ENCODE measurements at regions not wholly inside any gene's neighbourhood (a gene's known extent, or its start where the extent isn't known, plus 50 kb on each side); places are given as distances from the start of the nearest gene placed in this dataset.

DNA sequence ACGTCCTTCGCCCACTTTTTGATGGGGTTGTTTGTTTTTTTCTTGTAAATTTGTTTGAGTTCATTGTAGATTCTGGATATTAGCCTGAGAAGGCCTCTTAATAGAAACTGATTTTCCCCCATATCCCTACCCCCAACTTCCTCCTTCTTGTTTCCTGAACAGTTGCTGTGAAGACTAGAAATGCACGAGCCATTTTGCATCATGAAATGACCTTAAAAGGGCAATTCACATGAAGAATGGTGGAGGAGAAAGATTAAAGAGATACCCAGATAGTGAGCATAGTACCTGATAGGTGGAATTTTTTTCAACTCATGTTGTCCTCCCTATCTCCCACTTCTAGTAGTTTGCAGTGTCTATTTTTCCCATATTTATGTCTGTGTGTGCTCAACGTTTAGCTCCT, 55.2 kb upstream of the KCNH8 start:
- no peak for DNase-seq (ENCODE audit: extremely low spot score)
- WGBS = 78% methylated on average over 4 of the region's 4 CpGs

DNA sequence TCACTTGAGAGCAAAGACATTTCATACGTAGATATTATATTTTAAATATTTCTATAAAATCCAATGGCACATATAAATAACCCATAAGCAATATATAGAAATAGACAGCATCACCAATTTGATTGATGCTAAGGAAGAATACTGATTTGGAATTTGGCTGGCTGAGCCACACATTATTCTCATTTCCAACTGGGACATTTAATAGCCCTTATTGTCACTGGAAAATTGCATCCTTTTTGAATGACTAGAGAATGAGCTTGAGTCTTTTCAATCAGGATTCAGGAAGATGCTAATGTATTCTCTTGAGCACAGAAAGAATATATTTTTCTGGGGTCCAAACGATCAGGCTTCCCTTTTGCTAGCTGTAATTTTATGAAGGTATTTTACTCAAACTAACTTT, 70.9 kb upstream of the KCNH8 start:
- DNase-seq (ENCODE audit: extremely low spot score) = no peak
- H3K4me3 ChIP-seq (ENCODE audit: low read depth, low read length) = no peak overlapping the region
- WGBS = 79% methylated on average over 2 of the region's 2 CpGs
- H3K27ac ChIP-seq (ENCODE audit: low read depth) = no peak overlapping the region
- no peaks in the 10 kb centered on the region for H3K4me1 ChIP-seq (ENCODE audit: insufficient read depth)
- no peaks in the 10 kb centered on the region for H3K36me3 ChIP-seq (ENCODE audit: insufficient read depth)

More for the DNA sequence above, 55.2 kb upstream of the KCNH8 start:
- Histone ChIP-seq H3K4me1 (ENCODE audit: insufficient read depth) (no peaks in the 10 kb centered on the region), H3K4me3 (ENCODE audit: low read depth, low read length) (no peak overlapping the region), H3K36me3 (ENCODE audit: insufficient read depth) (no peaks in the 10 kb centered on the region), H3K27ac (ENCODE audit: low read depth) (no peak overlapping the region)

DNA sequence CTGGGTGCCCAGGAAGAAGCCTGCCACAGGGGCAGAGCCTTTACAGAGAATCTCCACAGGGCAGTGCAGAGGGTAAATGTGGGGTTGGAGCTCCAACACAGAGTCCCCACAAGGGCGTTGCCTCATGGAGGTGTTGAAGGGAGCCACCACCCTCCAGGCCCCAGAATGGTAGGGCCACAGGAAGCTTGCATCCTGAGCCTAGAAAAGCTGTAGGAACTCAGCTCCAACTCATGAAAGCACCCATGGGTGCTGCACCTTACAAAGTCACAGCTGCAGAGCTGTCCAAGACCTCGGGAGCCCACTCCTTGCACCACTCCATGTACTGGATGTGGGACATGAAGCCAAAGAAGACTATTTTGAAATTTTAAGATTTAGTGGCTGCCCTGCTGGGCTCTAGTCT, 73.3 kb upstream of the KCNH8 start:
- H3K4me3 ChIP-seq (ENCODE audit: low read depth, low read length) = no peak overlapping the region
- H3K27ac ChIP-seq (ENCODE audit: low read depth) = no peak overlapping the region
- DNase-seq (ENCODE audit: extremely low spot score) = no peak
- H3K36me3 ChIP-seq (ENCODE audit: insufficient read depth) = no peaks in the 10 kb centered on the region
- WGBS = 83% methylated on average over 2 of the region's 2 CpGs
- H3K4me1 ChIP-seq (ENCODE audit: insufficient read depth) = no peaks in the 10 kb centered on the region

DNA sequence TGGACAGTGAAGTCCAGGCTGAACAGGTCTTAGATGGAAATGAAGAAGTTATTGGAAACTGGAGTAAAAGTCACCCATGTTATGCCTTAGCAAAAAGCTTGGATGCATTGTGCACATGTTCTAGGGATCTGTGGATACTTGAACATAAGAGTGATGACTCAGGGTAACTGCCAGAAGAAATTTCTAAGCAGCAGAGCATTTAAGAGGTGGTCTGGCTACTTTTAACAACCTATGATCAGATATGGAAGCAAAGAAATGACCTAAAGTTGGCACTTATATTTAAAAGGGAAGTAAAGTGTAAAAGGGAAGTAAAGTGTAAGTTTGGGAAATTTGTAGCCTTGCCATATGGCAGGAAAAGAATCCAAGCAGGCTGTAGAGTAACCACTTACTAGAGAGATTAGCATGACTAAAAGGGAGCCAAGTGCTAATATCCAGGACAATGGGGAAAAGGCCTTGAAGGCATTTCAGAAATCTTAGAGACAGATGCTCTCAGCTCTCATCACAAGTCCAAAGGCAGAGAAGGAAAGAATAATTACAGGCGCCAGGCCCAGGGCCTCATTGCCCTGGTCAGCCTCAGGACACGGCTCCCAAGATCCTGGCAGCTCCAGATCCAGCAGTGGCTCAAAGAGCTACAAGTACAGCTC, 73.9 kb upstream of the KCNH8 start:
- H3K4me1 ChIP-seq (ENCODE audit: insufficient read depth) = no peaks in the 10 kb centered on the region
- H3K4me3 ChIP-seq (ENCODE audit: low read depth, low read length) = no peak overlapping the region
- H3K36me3 ChIP-seq (ENCODE audit: insufficient read depth) = no peaks in the 10 kb centered on the region
- 54% methylated on average over 2 of the region's 2 CpGs for WGBS
- H3K27ac ChIP-seq (ENCODE audit: low read depth) = no peak overlapping the region
- no peak for DNase-seq (ENCODE audit: extremely low spot score)

DNA sequence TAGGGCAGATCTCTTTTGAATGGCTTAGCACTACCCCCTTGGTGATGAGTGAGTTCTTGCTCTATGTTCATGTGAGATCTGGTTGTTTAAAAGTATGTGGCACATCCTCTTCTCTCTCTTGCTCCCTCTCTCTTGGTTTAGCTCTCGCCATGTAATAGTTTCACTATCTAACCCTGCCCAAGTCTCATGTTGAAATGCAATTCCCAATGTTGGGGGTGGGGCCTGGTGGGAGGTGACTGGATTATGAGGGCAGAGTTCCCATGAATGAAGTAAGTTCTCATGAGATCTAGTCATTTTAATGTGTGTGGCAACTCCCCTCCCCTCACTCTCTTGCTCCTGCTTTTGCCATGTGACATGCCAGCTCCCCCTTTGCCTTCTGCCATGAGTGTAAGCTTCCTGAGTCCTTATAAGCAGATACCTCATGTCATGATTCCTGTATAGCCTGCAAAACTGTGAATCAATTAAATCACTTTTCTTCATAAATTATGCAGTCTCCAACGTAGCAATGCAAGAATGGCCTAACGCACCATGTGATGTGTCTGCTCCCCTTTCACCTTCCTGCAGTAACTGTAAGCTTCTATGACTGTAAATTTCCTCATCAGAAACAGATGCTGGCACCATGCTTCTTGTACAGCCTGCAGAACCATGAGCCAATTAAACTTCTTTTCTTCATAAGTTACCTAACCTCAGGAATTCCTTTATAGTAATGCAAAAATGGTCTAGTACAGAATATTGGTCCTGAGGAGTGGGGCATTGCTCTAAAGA, 74.8 kb upstream of the KCNH8 start:
- DNase-seq (ENCODE audit: extremely low spot score) = no peak
- Histone ChIP-seq H3K27ac (ENCODE audit: low read depth) (no peak overlapping the region), H3K36me3 (ENCODE audit: insufficient read depth) (no peaks in the 10 kb centered on the region), H3K4me1 (ENCODE audit: insufficient read depth) (no peaks in the 10 kb centered on the region), H3K4me3 (ENCODE audit: low read depth, low read length) (no peak overlapping the region)
- WGBS = 54% methylated on average over 3 of the region's 3 CpGs

DNA sequence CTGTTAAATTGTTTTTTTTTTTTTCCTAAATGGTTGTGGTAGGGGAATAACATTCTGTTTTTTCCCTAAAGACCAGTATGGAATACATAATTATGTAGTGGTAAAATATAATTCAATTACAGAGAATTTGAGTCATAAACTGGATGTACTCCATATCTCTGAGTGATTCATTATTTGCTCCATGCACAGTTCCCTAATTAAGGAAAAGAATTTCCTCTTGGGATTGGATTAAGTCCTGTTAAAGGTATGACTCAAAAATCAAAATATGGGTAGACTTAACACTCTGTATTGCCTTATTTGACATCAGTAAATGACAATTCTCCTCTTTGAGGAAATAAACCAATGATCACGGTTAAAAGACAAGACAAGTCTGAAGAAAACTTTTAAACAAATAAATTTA, 78.0 kb upstream of the KCNH8 start:
- no peaks in the 10 kb centered on the region for H3K36me3 ChIP-seq (ENCODE audit: insufficient read depth)
- H3K27ac ChIP-seq (ENCODE audit: low read depth) = no peak overlapping the region
- DNase-seq (ENCODE audit: extremely low spot score) = no peak
- H3K4me1 ChIP-seq (ENCODE audit: insufficient read depth) = no peaks in the 10 kb centered on the region
- WGBS = 93% methylated on average over 1 of the region's 1 CpG
- no peak overlapping the region for H3K4me3 ChIP-seq (ENCODE audit: low read depth, low read length)

DNA sequence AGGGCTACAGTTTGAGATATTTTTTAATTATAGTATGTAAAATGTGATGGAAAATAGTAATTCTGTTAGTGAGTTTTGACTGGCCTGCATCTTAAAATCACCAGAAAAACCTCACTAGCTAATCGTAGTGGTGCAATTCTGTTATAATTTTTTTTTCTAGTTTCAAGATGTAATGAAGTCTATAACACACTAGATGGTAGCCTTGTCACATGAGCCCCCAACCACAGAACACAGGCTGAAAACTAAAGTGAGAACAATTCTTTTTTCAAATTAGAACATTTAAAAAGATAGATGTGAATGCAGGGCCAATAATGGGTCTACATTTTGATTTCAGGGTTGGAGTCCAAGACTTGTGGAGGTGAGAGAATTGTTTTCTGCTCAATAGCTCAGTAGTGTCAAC, 83.3 kb upstream of the KCNH8 start:
- Histone ChIP-seq H3K27ac (ENCODE audit: low read depth) (no peak overlapping the region), H3K4me3 (ENCODE audit: low read depth, low read length) (no peak overlapping the region), H3K36me3 (ENCODE audit: insufficient read depth) (no peaks in the 10 kb centered on the region), H3K4me1 (ENCODE audit: insufficient read depth) (no peaks in the 10 kb centered on the region)
- DNase-seq (ENCODE audit: extremely low spot score) = no peak
- 13% methylated on average over 1 of the region's 1 CpG for WGBS

DNA sequence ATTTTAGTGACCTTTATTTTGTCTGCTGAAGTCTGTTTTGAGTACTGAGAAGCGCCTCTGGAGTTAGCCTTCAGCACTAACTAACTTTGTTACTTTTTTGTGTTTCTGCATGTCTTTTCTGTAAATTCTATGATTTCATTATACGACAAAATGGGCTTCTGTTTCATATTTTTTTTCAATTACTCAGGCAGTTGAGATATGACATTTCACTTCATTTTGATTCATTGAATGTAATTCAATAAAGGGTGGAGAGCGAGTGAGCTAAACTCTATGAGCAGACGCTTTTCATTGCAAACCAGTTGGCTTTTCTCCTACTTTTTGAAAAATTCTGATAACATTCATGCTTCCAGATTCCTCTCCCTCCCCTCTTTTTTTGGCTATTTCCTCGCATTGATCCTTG, 84.4 kb upstream of the KCNH8 start:
- H3K27ac ChIP-seq (ENCODE audit: low read depth) = no peak overlapping the region
- H3K36me3 ChIP-seq (ENCODE audit: insufficient read depth) = no peaks in the 10 kb centered on the region
- 71% methylated on average over 5 of the region's 5 CpGs for WGBS
- no peak for DNase-seq (ENCODE audit: extremely low spot score)
- H3K4me1 ChIP-seq (ENCODE audit: insufficient read depth) = no peaks in the 10 kb centered on the region
- no peak overlapping the region for H3K4me3 ChIP-seq (ENCODE audit: low read depth, low read length)

DNA sequence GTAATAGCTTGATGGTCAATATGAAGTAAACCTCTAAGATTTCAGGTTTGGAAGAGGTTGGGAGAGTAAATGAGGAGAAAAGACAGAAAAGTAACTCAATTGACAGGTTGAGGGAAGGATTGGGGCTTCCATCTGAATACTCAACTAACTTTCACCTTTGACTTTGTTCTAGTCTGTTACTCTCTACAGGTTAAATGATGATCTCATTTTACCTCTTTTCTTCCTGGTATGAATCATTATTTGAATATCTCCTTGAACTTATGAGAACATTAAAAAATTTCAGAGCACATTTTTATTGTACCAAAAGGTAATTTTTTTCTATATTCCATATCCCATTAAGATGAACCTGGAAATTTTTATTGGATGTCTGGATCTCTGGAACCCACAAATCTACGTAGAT, 87.9 kb upstream of the KCNH8 start:
- WGBS = 86% methylated on average over 1 of the region's 1 CpG
- H3K27ac ChIP-seq (ENCODE audit: low read depth) = no peak overlapping the region
- no peak for DNase-seq (ENCODE audit: extremely low spot score)
- no peaks in the 10 kb centered on the region for H3K4me1 ChIP-seq (ENCODE audit: insufficient read depth)
- H3K4me3 ChIP-seq (ENCODE audit: low read depth, low read length) = no peak overlapping the region
- no peaks in the 10 kb centered on the region for H3K36me3 ChIP-seq (ENCODE audit: insufficient read depth)

DNA sequence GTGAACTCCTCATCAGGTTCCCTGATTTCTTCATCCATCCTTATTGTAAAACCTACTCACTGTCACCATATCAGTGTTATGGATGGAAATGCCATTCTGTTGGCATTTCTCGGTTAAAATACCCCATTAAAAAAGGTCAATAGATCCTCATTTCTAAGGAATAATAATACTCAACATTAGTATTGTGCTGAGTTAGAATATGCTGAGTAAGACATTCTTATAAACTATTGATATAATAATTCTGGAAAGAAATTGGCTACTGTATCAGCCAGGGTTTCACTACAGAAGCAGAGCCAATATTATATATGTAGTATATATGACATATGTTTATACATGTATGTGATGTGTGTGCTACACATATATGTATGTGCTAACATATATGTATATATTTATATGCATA, 95.4 kb upstream of the KCNH8 start:
- 88% methylated on average over 1 of the region's 1 CpG for WGBS
- no peaks in the 10 kb centered on the region for H3K36me3 ChIP-seq (ENCODE audit: insufficient read depth)
- no peak overlapping the region for H3K4me3 ChIP-seq (ENCODE audit: low read depth, low read length)
- H3K4me1 ChIP-seq (ENCODE audit: insufficient read depth) = no peaks in the 10 kb centered on the region
- DNase-seq (ENCODE audit: extremely low spot score) = no peak
- H3K27ac ChIP-seq (ENCODE audit: low read depth) = no peak overlapping the region

DNA sequence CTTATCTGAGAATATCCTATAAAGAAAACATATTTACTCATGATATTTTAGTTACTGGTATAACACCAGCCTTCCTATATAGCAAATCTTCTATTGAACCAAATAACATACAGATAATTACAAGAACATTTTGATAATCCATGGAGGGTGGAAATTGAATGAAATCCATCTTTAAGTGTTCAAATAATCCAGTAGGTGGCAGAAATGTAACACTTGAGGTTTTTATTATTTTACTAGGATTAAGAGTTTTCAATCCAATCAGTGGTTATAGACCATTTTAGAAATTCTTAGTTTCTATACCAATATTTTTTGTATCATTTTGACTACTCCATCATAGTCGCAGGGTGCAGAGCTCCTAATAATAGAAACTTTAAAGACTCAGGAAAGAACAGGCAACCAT, 101.9 kb upstream of the KCNH8 start:
- Histone ChIP-seq H3K36me3 (ENCODE audit: insufficient read depth) (no peaks in the 10 kb centered on the region), H3K27ac (ENCODE audit: low read depth) (no peak overlapping the region), H3K4me1 (ENCODE audit: insufficient read depth) (no peaks in the 10 kb centered on the region), H3K4me3 (ENCODE audit: low read depth, low read length) (no peak overlapping the region)
- WGBS = 71% methylated on average over 1 of the region's 1 CpG
- no peak for DNase-seq (ENCODE audit: extremely low spot score)

DNA sequence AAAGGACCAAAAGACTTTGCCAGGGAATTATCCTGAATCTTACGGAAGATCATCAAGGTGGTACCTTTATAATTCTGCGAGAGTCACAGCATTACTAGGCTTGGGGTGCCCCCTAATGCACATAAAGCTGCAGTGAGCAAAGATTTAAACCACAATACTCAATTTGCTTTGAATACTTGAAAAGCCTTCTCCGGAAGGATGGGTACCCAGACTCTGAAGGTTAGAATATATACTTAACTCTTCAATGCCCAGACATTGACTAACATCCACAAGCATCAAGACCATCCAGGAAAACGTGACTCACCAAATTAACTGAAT, 117.8 kb upstream of the KCNH8 start:
- no peak for DNase-seq (ENCODE audit: extremely low spot score)
- WGBS = 47% methylated on average over 4 of the region's 4 CpGs
- no peaks in the 10 kb centered on the region for H3K36me3 ChIP-seq (ENCODE audit: insufficient read depth)
- H3K4me1 ChIP-seq (ENCODE audit: insufficient read depth) = no peaks in the 10 kb centered on the region
- H3K4me3 ChIP-seq (ENCODE audit: low read depth, low read length) = no peak overlapping the region
- no peak overlapping the region for H3K27ac ChIP-seq (ENCODE audit: low read depth)

DNA sequence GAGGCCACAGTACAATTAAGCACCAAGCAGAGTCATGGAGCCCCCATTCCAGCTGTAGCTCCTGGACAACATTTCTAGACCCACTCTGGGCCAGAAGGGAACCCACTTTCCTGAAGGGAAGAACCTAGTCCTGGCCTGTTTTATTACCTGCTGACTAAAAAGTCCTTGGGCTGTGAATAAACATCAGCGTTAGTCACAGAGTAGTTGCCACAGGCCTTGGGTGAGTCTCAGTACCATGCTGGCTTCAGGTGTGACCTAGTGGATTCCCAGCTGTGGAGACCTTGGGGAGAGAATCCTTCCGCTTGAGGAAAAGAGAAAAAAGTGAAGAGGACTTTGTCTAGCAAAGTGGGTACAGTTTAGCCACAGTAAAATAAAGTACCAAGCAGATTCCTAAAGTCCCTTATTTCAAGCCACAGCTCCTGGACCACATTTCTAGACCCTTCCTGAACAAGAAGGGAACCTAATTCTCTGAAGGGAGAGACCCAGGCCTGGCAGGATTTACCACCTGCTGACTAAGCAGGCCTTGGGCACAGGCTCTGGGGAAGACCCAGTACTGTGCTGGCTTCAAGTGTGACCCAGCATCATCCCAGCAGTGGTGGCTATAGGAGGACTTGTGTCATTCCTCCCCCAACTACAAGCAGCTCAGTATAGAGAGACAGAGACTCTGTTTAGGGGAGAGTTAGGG, 118.3 kb upstream of the KCNH8 start:
- Histone ChIP-seq H3K36me3 (ENCODE audit: insufficient read depth) (no peaks in the 10 kb centered on the region), H3K4me1 (ENCODE audit: insufficient read depth) (no peaks in the 10 kb centered on the region), H3K27ac (ENCODE audit: low read depth) (no peak overlapping the region), H3K4me3 (ENCODE audit: low read depth, low read length) (no peak overlapping the region)
- no peak for DNase-seq (ENCODE audit: extremely low spot score)
- 94% methylated on average over 2 of the region's 2 CpGs for WGBS

DNA sequence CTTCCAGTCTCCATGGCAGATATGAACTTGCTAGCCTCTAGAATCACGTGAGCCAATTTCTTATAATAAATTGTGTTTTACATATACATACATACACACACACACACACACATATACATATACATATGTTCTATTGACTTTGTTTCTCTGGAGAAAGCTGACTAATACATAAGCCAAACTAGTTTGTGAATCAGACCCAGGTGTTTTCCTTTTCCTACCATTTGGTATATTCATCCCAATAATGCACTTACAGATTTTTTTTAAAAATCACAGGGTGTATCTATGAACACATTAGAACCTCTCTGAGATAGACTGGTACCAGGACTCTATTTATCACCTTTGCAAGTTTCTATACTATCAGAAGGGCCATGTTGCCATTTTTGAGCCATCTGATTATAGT, 122.9 kb upstream of the KCNH8 start:
- DNase-seq (ENCODE audit: extremely low spot score) = no peak
- H3K36me3 ChIP-seq (ENCODE audit: insufficient read depth) = no peaks in the 10 kb centered on the region
- WGBS = 91% methylated on average over 1 of the region's 1 CpG
- H3K4me3 ChIP-seq (ENCODE audit: low read depth, low read length) = no peak overlapping the region
- no peaks in the 10 kb centered on the region for H3K4me1 ChIP-seq (ENCODE audit: insufficient read depth)
- no peak overlapping the region for H3K27ac ChIP-seq (ENCODE audit: low read depth)

All from urinary bladder (tissue), 3 donors.